ENCODE measurements at regions not wholly inside any gene's neighbourhood (a gene's known extent, or its start where the extent isn't known, plus 50 kb on each side); places are given as distances from the start of the nearest gene placed in this dataset.
"Not testable (repeated sequence)": the region's sequence is repeated elsewhere in the genome, so short reads cannot be mapped to it uniquely, and the experiment has no call there.

DNA sequence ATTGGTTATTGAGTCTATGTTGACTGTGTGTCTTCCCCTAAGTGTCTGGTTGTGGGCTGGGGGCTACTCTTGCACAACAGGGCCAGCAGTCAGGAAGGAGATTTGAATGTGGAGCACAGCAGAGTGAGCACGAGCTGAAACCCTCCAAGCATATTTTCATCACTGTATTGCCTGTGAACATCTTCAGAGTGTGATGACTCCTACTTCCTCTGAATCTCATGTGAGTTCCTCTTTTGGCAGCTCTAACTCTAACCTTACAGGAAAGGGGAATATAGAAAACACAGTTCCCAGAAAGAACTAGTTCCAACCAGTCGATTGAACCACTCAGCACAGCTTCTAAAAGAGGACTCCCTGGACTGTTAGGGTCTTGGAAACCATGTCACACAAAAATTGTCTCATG lies 211.6 kb downstream of the RAP2B start:
- TF ChIP-seq, protein P1, sequence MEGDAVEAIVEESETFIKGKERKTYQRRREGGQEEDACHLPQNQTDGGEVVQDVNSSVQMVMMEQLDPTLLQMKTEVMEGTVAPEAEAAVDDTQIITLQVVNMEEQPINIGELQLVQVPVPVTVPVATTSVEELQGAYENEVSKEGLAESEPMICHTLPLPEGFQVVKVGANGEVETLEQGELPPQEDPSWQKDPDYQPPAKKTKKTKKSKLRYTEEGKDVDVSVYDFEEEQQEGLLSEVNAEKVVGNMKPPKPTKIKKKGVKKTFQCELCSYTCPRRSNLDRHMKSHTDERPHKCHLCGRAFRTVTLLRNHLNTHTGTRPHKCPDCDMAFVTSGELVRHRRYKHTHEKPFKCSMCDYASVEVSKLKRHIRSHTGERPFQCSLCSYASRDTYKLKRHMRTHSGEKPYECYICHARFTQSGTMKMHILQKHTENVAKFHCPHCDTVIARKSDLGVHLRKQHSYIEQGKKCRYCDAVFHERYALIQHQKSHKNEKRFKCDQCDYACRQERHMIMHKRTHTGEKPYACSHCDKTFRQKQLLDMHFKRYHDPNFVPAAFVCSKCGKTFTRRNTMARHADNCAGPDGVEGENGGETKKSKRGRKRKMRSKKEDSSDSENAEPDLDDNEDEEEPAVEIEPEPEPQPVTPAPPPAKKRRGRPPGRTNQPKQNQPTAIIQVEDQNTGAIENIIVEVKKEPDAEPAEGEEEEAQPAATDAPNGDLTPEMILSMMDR (IDR thresholded peaks at IDR 0.05): no peak
- no peak for TF ChIP-seq POLR2A (IDR thresholded peaks at IDR 0.05)
- Histone ChIP-seq H3K9me3 (no peaks in the 10 kb centered on the region), H3K27ac (no peak overlapping the region), H3K4me3 (no peak overlapping the region), H3K4me1 (no peaks in the 10 kb centered on the region), H3K27me3 (no peaks in the 10 kb centered on the region), H3K36me3 (no peaks in the 10 kb centered on the region)
- WGBS: 67% methylated on average over 2 of the region's 2 CpGs
- DNase-seq (ENCODE audit: low spot score in 2 of 2): no peak

DNA sequence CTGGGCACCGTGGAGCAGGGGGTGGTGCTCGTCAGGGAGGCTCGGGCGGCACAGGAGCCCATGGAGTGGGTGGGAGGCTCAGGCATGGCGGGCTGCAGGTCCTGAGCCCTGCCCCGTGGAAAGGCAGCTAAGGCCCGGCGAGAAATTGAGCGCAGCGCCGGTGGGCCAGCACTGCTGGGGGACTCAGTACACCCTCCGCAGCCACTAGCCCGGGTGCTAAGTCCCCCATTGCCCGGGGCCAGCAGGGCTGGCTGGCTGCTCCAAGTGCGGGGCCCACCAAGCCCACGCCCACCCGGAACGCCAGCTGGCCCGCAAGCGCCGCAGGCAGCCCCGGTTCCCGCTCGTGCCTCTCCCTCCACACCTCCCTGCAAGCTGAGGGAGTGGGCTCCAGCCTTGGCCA lies 216.3 kb downstream of the RAP2B start:
- not testable (repeated sequence) for H3K4me3 ChIP-seq; H3K27me3 ChIP-seq; H3K9me3 ChIP-seq; DNase-seq (ENCODE audit: low spot score in 2 of 2); H3K36me3 ChIP-seq; H3K4me1 ChIP-seq; H3K27ac ChIP-seq
- WGBS: no CpG with 5 or more reads among the region's 24 CpGs

DNA sequence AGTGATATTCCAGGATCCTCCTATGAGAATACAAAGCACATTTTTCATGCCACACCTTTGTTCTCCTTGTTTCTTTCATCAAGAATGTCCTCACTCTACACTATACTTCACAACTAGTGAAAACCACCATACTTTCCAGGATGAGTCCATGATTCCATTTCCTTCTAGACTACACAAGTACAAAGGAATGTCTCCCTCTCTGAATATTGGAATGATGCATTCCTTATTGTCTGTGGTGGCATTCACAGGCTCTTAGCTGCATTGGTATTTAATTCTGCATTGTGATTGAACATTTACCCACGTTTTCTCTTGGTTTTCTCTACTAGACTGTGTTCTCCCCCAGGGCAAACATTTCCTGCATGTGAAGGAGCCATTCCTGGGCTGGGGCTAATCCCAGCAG lies 217.5 kb downstream of the RAP2B start:
- 52% methylated on average over 1 of the region's 1 CpG for WGBS
- Histone ChIP-seq H3K27me3 (no peaks in the 10 kb centered on the region), H3K4me1 (no peaks in the 10 kb centered on the region), H3K36me3 (no peaks in the 10 kb centered on the region), H3K27ac (no peak overlapping the region), H3K9me3 (no peaks in the 10 kb centered on the region), H3K4me3 (no peak overlapping the region)
- TF ChIP-seq, protein P1 (IDR thresholded peaks at IDR 0.05): no peak
- TF ChIP-seq EP300 (IDR thresholded peaks at IDR 0.05) (no peak), POLR2A (IDR thresholded peaks at IDR 0.05) (no peak), POLR2AphosphoS5 (IDR thresholded peaks at IDR 0.05) (no peak)
- no peak for DNase-seq (ENCODE audit: low spot score in 2 of 2)

DNA sequence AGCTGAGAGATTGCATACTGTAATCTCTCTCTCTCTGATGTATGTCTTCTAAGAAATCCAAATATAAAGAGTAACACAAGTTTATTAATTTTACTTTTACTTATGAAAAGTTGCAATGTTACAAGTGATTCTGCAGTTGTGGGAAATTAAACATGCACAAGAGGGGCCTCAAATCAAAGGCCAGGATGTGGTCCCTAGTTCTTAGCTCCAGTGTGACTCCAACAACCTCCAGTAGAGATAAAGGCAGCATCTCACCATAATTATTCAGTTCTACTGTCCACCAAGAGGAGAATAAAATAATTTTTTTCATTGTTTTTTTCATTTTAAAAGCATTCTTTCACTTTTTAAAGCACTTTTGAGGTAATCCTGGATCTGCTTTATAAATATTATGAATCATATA lies 223.3 kb downstream of the RAP2B start:
- H3K27me3 ChIP-seq: no peaks in the 10 kb centered on the region
- no peak for TF ChIP-seq POLR2AphosphoS5 (IDR thresholded peaks at IDR 0.05)
- TF ChIP-seq EP300 (IDR thresholded peaks at IDR 0.05): no peak
- TF ChIP-seq POLR2A (IDR thresholded peaks at IDR 0.05): no peak
- TF ChIP-seq, protein P1 (IDR thresholded peaks at IDR 0.05): no peak
- H3K27ac ChIP-seq: no peak overlapping the region
- H3K9me3 ChIP-seq: no peaks in the 10 kb centered on the region
- H3K36me3 ChIP-seq: no peaks in the 10 kb centered on the region
- no peak for DNase-seq (ENCODE audit: low spot score in 2 of 2)
- H3K4me1 ChIP-seq: no peaks in the 10 kb centered on the region
- H3K4me3 ChIP-seq: no peak overlapping the region

DNA sequence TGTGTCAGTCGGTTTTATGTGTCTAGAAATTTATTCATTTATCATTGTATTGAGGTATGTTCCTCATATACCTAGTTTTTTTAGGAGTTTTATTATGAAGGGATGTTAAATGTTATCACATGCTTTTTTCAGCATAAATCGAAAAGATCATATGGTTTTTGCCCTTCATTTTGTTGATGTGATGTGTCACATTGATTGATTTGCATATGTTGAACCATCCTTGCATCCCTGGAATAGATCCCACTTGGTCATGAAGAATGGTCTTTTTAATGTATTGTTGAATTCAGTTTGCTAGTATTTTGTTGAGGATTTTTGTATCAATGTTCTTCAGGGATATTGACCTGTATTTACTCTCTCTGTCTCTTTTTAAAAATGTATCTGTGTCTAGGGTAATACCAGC lies 230.3 kb downstream of the RAP2B start:
- no peak overlapping the region for H3K4me3 ChIP-seq
- H3K4me1 ChIP-seq: no peaks in the 10 kb centered on the region
- no peak overlapping the region for H3K27ac ChIP-seq
- no peak for DNase-seq (ENCODE audit: low spot score in 2 of 2)
- no peaks in the 10 kb centered on the region for H3K27me3 ChIP-seq
- H3K36me3 ChIP-seq: no peaks in the 10 kb centered on the region
- TF ChIP-seq EP300 (IDR thresholded peaks at IDR 0.05): no peak
- TF ChIP-seq, protein P1 (IDR thresholded peaks at IDR 0.05): no peak
- no peak for TF ChIP-seq POLR2A (IDR thresholded peaks at IDR 0.05)
- no peak for TF ChIP-seq POLR2AphosphoS5 (IDR thresholded peaks at IDR 0.05)
- 88% methylated on average over 2 of the region's 2 CpGs for WGBS
- H3K9me3 ChIP-seq: peaks cover 17% of the 10 kb centered on the region

DNA sequence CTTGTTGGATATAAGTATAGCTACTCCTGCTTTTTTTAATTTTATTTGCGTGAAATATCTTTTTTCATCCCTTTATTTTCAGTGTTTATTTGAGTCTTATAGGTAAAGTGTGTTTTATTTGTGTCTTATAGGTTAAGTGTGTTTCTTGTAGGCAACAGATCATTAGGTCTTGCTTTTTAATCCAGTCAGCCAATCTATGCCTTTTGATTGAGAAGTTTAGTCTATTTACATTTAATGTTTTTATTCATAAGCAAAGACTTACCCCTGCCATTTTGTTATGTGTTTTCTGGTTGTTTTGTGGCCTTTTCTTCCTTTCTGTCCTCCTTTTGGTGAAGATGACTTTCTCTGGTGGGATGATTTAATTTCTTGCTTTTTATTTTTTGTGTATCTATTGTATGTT lies 232.0 kb downstream of the RAP2B start:
- no peaks in the 10 kb centered on the region for H3K36me3 ChIP-seq
- TF ChIP-seq EP300 (IDR thresholded peaks at IDR 0.05) (no peak), POLR2AphosphoS5 (IDR thresholded peaks at IDR 0.05) (no peak), POLR2A (IDR thresholded peaks at IDR 0.05) (no peak)
- TF ChIP-seq, protein P1 (IDR thresholded peaks at IDR 0.05): no peak
- DNase-seq (ENCODE audit: low spot score in 2 of 2): no peak
- no peak overlapping the region for H3K4me3 ChIP-seq
- no peak overlapping the region for H3K27ac ChIP-seq
- WGBS: 91% methylated on average over 1 of the region's 1 CpG
- no peaks in the 10 kb centered on the region for H3K4me1 ChIP-seq
- H3K27me3 ChIP-seq: no peaks in the 10 kb centered on the region
- peaks cover 17% of the 10 kb centered on the region for H3K9me3 ChIP-seq

Data from suprapubic skin (tissue), 4 donors.